Upper lobe of right lung (tissue), 1 donor: ENCODE measurements at regions not wholly inside any gene's neighbourhood (a gene's known extent, or its start where the extent isn't known, plus 50 kb on each side); places are given as distances from the start of the nearest gene placed in this dataset.

ENCODE experiments used
- ATAC-seq: fragments of 200-7000 bp; cut with Tn5 transposase; one replicate; pipeline ENCODE4 v1.9.1; 2020; ENCODE audit warnings: mild to moderate bottlenecking, moderate library complexity
- DNase-seq: peaks from one replicate; pipeline ENCODE4 v3.0.0-alpha.2; 2020
- H3K27ac ChIP-seq: fragments of 200-600 bp; one replicate; pipeline ENCODE4 v1.8.0; 2022
- H3K27me3 ChIP-seq: fragments of 200-600 bp; one replicate; pipeline ENCODE4 v1.8.0; 2022; ENCODE audit warnings: mild to moderate bottlenecking
- H3K36me3 ChIP-seq: fragments of 200-600 bp; one replicate; pipeline ENCODE4 v1.8.0; 2022
- H3K4me1 ChIP-seq: fragments of 200-600 bp; one replicate; pipeline ENCODE4 v1.8.0; 2022
- H3K4me3 ChIP-seq: fragments of 200-600 bp; one replicate; pipeline ENCODE4 v1.8.0; 2022; ENCODE audit warnings: mild to moderate bottlenecking
- H3K9me3 ChIP-seq: fragments of 200-600 bp; one replicate; pipeline ENCODE4 v1.8.0; 2022
- CTCF ChIP-seq: fragments of 200-600 bp; IDR thresholded peaks from one replicate; pipeline ENCODE4 v1.8.0; 2022; ENCODE audit warnings: antibody characterized with exemption
- intact Hi-C: fragments of 100-400 bp; cut with DNase I; formaldehyde crosslinking; loops from one replicate; pipeline ENCODE4 v1.11.0; 2022
- donor health status: DM: no; HTN: yes; CAD: no; lungs with severe emphysema.

DNA sequence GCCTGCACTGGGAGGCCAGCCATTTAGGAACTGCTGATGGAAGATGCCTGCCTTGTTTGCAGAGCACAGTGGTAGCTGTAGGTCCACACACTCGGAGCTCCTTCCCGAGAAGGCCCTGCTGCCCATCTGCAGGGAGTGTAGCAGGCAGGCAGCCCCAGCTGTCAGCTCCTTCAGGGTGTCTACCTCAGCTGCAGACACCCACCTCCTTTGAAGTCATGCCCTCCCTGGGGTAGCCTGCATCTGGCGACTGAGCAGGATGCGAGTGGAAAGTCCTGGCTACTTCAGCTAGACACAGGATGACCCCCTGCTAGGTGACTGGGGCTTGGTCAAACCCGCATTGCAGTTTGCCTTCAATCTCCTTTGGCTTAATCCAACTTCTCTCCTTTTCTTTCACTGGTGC is 93.2 kb upstream of the TLE3 start:
- ATAC-seq (no peak), DNase-seq (peak; percentile 51)
- intact Hi-C loops, result no loop called here
- Histone ChIP-seq H3K4me3 (no peak overlapping the region), H3K36me3 (no peaks in the 10 kb centered on the region), H3K27me3 (no peaks in the 10 kb centered on the region), H3K4me1 (peaks cover 7% of the 10 kb centered on the region), H3K27ac (no peak overlapping the region), H3K9me3 (no peaks in the 10 kb centered on the region)
- no peak for TF ChIP-seq CTCF

- no peak overlapping the region for H3K27ac ChIP-seq
- H3K27me3 ChIP-seq, result no peaks in the 10 kb centered on the region
- H3K4me3 ChIP-seq, result no peak overlapping the region
- intact Hi-C loops, result no loop called here
- TF ChIP-seq CTCF, result no peak
- no peaks in the 10 kb centered on the region for H3K4me1 ChIP-seq
- DNase-seq (no peak), ATAC-seq (no peak)
- H3K9me3 ChIP-seq, result no peaks in the 10 kb centered on the region
- H3K36me3 ChIP-seq, result no peaks in the 10 kb centered on the region
These were observed 92.3 kb upstream of the TLE3 start for GRCh38 chr15:70189826-70190695.

GRCh38 chr15:70188286-70188685 is 90.6 kb upstream of the TLE3 start:
- peak; percentile 40 for DNase-seq
- no peaks in the 10 kb centered on the region for H3K9me3 ChIP-seq
- intact Hi-C loops, result no loop called here
- no peak for TF ChIP-seq CTCF
- no peak overlapping the region for H3K27ac ChIP-seq
- no peaks in the 10 kb centered on the region for H3K4me1 ChIP-seq
- no peaks in the 10 kb centered on the region for H3K27me3 ChIP-seq
- no peak overlapping the region for H3K4me3 ChIP-seq
- no peak for ATAC-seq
- H3K36me3 ChIP-seq, result no peaks in the 10 kb centered on the region

- H3K9me3 ChIP-seq, result no peaks in the 10 kb centered on the region
- H3K27ac ChIP-seq, result no peak overlapping the region
- no peaks in the 10 kb centered on the region for H3K36me3 ChIP-seq
- no peak overlapping the region for H3K4me3 ChIP-seq
- DNase-seq (peak; percentile 58), ATAC-seq (no peak)
- H3K4me1 ChIP-seq, result no peaks in the 10 kb centered on the region
- intact Hi-C loops, result no loop called here
- no peaks in the 10 kb centered on the region for H3K27me3 ChIP-seq
- no peak for TF ChIP-seq CTCF
These were observed 89.6 kb upstream of the TLE3 start for GRCh38 chr15:70187331-70187730.

DNA sequence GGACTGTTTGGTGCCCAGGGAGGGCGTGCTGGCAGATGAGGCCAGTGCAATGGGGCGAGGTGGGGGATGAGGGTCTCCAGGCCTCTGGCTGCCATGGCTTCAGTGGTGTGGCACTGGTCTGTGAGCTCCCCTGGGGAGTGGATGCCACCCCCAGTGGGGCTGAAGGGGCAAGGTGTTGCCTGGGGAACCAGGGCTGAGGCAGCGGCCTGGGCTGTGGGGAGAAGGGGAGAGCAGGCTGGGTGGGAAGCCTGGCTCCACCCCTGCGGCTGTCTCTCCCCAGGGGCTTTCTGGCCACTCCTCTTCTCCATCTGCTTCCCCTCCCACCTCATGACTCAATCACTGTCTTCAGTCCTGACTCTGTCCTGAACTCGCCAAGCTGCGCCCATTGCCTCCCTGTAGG is 88.4 kb upstream of the TLE3 start:
- peak; percentile 58 for DNase-seq
- Histone ChIP-seq H3K27me3 (no peaks in the 10 kb centered on the region), H3K4me1 (no peaks in the 10 kb centered on the region), H3K4me3 (no peak overlapping the region), H3K36me3 (no peaks in the 10 kb centered on the region), H3K27ac (no peak overlapping the region), H3K9me3 (no peaks in the 10 kb centered on the region)
- intact Hi-C loops, result no loop called here
- no peak for TF ChIP-seq CTCF
- no peak for ATAC-seq
